ENCODE measurements at regions not wholly inside any gene's neighbourhood (a gene's known extent, or its start where the extent isn't known, plus 50 kb on each side); places are given as distances from the start of the nearest gene placed in this dataset.

DNA sequence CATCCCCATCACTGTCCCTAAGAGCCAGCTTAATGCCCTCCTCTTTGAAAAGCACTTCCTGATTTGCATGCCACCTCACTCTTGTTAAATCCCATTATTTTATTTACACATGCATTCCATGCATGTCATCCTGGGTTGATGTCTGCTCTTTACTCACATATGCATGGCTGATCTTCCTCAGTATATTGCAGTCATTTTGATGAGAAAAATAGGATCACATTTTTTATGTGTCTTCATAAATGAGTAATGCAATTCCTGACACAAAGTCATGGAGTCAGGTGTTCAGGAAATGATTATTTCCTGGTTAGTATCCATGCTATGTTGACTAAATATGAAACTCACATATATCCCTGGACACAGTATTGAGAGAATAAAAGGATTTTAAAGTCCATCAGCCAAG lies 204.7 kb downstream of the SLIT2 start:
- no peak for DNase-seq (ENCODE audit: low spot score)
- in situ Hi-C loops (cut with MboI; ENCODE audit: low pct_unique_long_range_greater_than_20kb, low sequenced_read_pairs, unreplicated experiment), result no loop called here
- TF ChIP-seq, protein P1, sequence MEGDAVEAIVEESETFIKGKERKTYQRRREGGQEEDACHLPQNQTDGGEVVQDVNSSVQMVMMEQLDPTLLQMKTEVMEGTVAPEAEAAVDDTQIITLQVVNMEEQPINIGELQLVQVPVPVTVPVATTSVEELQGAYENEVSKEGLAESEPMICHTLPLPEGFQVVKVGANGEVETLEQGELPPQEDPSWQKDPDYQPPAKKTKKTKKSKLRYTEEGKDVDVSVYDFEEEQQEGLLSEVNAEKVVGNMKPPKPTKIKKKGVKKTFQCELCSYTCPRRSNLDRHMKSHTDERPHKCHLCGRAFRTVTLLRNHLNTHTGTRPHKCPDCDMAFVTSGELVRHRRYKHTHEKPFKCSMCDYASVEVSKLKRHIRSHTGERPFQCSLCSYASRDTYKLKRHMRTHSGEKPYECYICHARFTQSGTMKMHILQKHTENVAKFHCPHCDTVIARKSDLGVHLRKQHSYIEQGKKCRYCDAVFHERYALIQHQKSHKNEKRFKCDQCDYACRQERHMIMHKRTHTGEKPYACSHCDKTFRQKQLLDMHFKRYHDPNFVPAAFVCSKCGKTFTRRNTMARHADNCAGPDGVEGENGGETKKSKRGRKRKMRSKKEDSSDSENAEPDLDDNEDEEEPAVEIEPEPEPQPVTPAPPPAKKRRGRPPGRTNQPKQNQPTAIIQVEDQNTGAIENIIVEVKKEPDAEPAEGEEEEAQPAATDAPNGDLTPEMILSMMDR (IDR thresholded peaks at IDR 0.05; ENCODE audit: extremely low read depth, insufficient read depth, missing control alignments), result no peak

DNA sequence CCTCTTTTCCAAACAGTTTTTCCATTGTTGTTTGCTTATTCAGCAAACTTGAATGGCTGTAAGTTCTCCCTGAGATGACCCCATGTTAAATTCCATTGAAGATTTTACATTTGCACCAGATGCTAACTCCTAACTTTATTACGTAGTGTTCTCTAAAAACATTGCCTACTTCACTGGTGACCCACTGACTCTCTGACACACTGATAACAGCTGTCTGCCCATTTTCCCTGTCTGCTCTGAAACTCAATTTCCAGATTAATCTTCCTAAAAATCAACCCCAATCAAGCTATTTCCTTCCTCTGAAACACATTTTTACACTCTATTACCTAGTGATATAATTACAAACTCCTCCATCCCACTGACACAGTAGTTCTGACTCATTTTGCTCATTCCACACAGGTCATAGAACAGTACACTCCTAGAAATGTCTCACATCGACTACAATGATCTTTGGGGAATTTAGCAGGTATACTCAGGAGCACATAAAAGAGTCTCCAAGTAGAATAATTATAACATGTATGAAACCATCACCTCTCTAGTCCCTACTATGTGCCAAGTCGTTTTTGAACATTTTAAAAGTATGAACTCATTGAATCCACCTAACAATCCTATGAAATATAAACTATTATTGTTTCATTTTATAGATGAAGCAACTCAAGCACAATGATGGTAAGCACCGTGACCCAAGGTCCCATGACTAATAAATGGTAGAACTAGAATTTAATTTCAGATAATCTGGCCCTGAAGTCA lies 210.9 kb downstream of the SLIT2 start:
- TF ChIP-seq, protein P1 (IDR thresholded peaks at IDR 0.05; ENCODE audit: extremely low read depth, insufficient read depth, missing control alignments), result no peak
- in situ Hi-C loops (cut with MboI; ENCODE audit: low pct_unique_long_range_greater_than_20kb, low sequenced_read_pairs, unreplicated experiment), result no loop called here
- no peak for DNase-seq (ENCODE audit: low spot score)

DNA sequence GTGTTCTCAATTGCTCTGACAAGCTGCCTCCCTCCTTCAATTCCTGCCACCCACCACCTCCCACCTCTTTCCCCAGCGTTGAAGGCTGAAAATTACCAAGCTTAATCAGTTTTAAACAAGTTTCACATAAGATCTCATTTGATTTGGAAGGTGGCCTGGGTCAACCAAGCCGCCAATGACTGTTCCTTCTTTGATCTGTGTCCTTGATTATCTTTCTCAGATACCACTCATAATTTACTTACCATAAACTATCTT lies 211.4 kb downstream of the SLIT2 start:
- no peak for DNase-seq (ENCODE audit: low spot score)
- TF ChIP-seq, protein P1 (IDR thresholded peaks at IDR 0.05; ENCODE audit: extremely low read depth, insufficient read depth, missing control alignments), result no peak
- in situ Hi-C loops (cut with MboI; ENCODE audit: low pct_unique_long_range_greater_than_20kb, low sequenced_read_pairs, unreplicated experiment), result no loop called here

DNA sequence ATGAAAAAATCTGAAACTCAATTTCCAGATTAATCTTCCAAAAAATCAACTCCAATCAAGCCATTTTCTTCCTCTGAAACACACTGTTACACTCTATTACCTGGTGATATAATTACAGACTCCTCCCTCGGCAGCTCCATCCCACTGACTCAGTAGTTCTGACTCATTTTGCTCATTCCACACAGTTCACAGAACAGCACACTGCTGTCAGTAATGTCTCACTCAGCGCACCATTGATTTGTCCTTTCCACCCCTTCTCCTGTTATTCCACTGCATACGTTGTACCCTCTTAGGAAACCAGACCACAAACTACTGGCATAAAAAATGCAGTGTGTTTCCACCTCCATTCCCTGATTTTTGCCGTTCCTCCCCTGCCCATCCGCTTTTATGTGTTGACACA lies 212.7 kb downstream of the SLIT2 start:
- in situ Hi-C loops (cut with MboI; ENCODE audit: low pct_unique_long_range_greater_than_20kb, low sequenced_read_pairs, unreplicated experiment), result no loop called here
- no peak for DNase-seq (ENCODE audit: low spot score)
- TF ChIP-seq, protein P1 (IDR thresholded peaks at IDR 0.05; ENCODE audit: extremely low read depth, insufficient read depth, missing control alignments), result no peak

DNA sequence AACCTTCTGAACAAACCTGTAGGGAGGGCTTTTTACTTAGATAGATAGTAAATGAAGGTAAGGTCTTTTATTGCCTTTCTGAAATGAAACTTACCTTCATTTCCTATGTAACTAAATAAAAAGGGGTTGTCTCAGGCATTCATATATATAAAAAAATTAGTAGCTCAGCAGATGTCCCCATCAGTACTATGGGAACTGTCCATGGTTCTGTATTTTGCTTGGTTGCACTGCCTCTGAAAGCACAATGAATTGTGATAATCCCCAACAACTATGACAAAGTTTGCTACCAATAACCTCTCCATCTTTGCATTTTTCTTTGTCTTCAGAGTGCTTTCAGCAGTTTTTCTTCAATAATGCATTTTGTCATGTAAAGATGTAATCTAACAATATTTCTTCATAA lies 222.4 kb downstream of the SLIT2 start:
- no peak for DNase-seq (ENCODE audit: low spot score)
- in situ Hi-C loops (cut with MboI; ENCODE audit: low pct_unique_long_range_greater_than_20kb, low sequenced_read_pairs, unreplicated experiment), result no loop called here
- TF ChIP-seq, protein P1 (IDR thresholded peaks at IDR 0.05; ENCODE audit: extremely low read depth, insufficient read depth, missing control alignments), result no peak

DNA sequence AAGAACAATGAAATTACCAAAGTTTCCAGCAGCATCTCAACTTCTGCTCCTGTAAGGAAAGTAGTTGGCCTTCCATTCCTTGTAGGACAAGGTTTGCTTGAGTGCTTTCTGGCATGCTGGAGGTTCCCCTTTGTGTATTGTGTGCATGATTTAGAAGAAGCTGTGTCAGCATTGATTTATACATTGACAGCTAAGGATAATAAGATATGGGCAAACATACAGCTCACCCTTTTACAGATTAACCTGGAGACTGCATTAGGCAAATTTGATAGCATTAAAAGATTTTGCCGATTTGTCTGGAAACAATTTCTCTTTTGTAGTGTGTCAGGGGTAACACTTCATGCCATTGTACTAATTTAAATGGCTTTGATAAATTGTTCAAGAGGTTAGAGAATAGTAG lies 221.8 kb upstream of the PACRGL start:
- in situ Hi-C loops (cut with MboI; ENCODE audit: low pct_unique_long_range_greater_than_20kb, low sequenced_read_pairs, unreplicated experiment), result no loop called here
- DNase-seq (ENCODE audit: low spot score), result no peak
- TF ChIP-seq, protein P1 (IDR thresholded peaks at IDR 0.05; ENCODE audit: extremely low read depth, insufficient read depth, missing control alignments), result no peak

All from GM13977 (cell line).